GM23338 (cell line): ENCODE measurements at regions not wholly inside any gene's neighbourhood (a gene's known extent, or its start where the extent isn't known, plus 50 kb on each side); places are given as distances from the start of the nearest gene placed in this dataset.

Experiments
- ATAC-seq: fragments of 200-7000 bp; cut with Tn5 transposase; 3 replicates; pipeline ENCODE4 v1.9.1; 2020
- DNase-seq: peaks from one replicate; pipeline ENCODE4 v3.0.0-alpha.2; 2015; ENCODE audit warnings: low spot score
- H2AFZ ChIP-seq: fragments of 200-600 bp; sonication (generic); 2 replicates; pipeline ENCODE4 v1.8.0; 2016; ENCODE audit warnings: antibody characterized with exemption, mild to moderate bottlenecking, moderate library complexity
- H3F3A ChIP-seq: fragments of 200-600 bp; sonication (generic); replicated peaks from 2 replicates; pipeline ENCODE4 v1.8.0; 2017; ENCODE audit warnings: antibody characterized with exemption, mixed run types, low read depth
- H3K27ac ChIP-seq: fragments of 200-600 bp; sonication (generic); 2 replicates; pipeline ENCODE4 v1.6.1; 2016; ENCODE audit warnings: low read depth
- H3K27me3 ChIP-seq: fragments of 200-600 bp; sonication (generic); 2 replicates; pipeline ENCODE4 v1.8.0; 2016; ENCODE audit warnings: mild to moderate bottlenecking, mixed run types, moderate library complexity; ENCODE audit not compliant: insufficient read depth
- H3K36me3 ChIP-seq: fragments of 200-600 bp; sonication (generic); 2 replicates; pipeline ENCODE4 v1.8.0; 2016; ENCODE audit warnings: mild to moderate bottlenecking; ENCODE audit not compliant: insufficient read depth
- H3K4me1 ChIP-seq: fragments of 200-600 bp; sonication (generic); 2 replicates; pipeline ENCODE4 v1.8.0; 2016; ENCODE audit warnings: mild to moderate bottlenecking, moderate library complexity; ENCODE audit not compliant: insufficient read depth
- H3K4me2 ChIP-seq: fragments of 200-600 bp; sonication (generic); 2 replicates; pipeline ENCODE4 v1.7.1; 2017; ENCODE audit warnings: mixed run types
- H3K4me3 ChIP-seq: fragments of 200-600 bp; sonication (generic); 2 replicates; pipeline ENCODE4 v1.6.1; 2016; ENCODE audit warnings: mixed run types
- H3K79me2 ChIP-seq: fragments of 200-600 bp; sonication (generic); replicated peaks from 2 replicates; pipeline ENCODE4 v1.8.0; 2017; ENCODE audit warnings: mild to moderate bottlenecking; ENCODE audit not compliant: insufficient read depth
- H3K9me2 ChIP-seq: fragments of 200-600 bp; sonication (generic); 2 replicates; pipeline ENCODE4 v1.8.0; 2017; ENCODE audit not compliant: insufficient read depth
- H4K20me1 ChIP-seq: fragments of 200-600 bp; sonication (generic); replicated peaks from 2 replicates; pipeline ENCODE4 v1.8.0; 2017; ENCODE audit warnings: mild to moderate bottlenecking; ENCODE audit not compliant: insufficient read depth
- H3K27ac Mint-ChIP-seq: 2 replicates; pipeline ENCODE4 v1.8.0; 2020; ENCODE audit warnings: inconsistent platforms, mild to moderate bottlenecking, moderate library complexity, mixed read lengths
- H3K27me3 Mint-ChIP-seq: 3 replicates; pipeline ENCODE4 v1.8.0; 2022; ENCODE audit warnings: low read depth, mild to moderate bottlenecking, moderate library complexity, mixed read lengths, inconsistent platforms; ENCODE audit not compliant: insufficient read depth, poor library complexity
- H3K36me3 Mint-ChIP-seq: 3 replicates; pipeline ENCODE4 v1.8.0; 2021; ENCODE audit warnings: low read depth, mild to moderate bottlenecking, inconsistent platforms, moderate library complexity, mixed read lengths
- H3K4me1 Mint-ChIP-seq: 3 replicates; pipeline ENCODE4 v1.8.0; 2020; ENCODE audit warnings: mild to moderate bottlenecking, inconsistent platforms, mixed read lengths
- H3K4me3 Mint-ChIP-seq: 3 replicates; pipeline ENCODE4 v1.8.0; 2021; ENCODE audit warnings: moderate library complexity, mild to moderate bottlenecking, inconsistent platforms, mixed read lengths
- H3K9me3 Mint-ChIP-seq: 3 replicates; pipeline ENCODE4 v1.8.0; 2020; ENCODE audit warnings: moderate library complexity, mild to moderate bottlenecking, inconsistent platforms, mixed read lengths
- EZH2 ChIP-seq: fragments of 200-600 bp; sonication (generic); IDR thresholded peaks from one replicate; pipeline ENCODE4 v1.8.0; 2017; ENCODE audit warnings: antibody characterized with exemption, mild to moderate bottlenecking, low read depth; ENCODE audit not compliant: unreplicated experiment
- JUNB ChIP-seq: IDR thresholded peaks from one replicate; pipeline ENCODE4 v1.6.1; 2016; ENCODE audit warnings: antibody characterized with exemption; ENCODE audit not compliant: unreplicated experiment
- NANOG ChIP-seq: IDR thresholded peaks from 2 replicates; pipeline ENCODE4 v1.6.1; 2016; ENCODE audit warnings: antibody characterized with exemption, borderline replicate concordance
- POLR2AphosphoS5 ChIP-seq: IDR thresholded peaks from 2 replicates; pipeline ENCODE4 v1.6.1; 2016; ENCODE audit warnings: antibody characterized with exemption, low read depth
- STAT1 ChIP-seq: IDR thresholded peaks from one replicate; pipeline ENCODE4 v1.6.1; 2016; ENCODE audit warnings: antibody characterized with exemption; ENCODE audit not compliant: unreplicated experiment
- ZNF114 ChIP-seq: fragments of 250-450 bp; sonication (Bioruptor Pico); IDR thresholded peaks from 2 replicates; pipeline ENCODE4 v1.5.0; 2020; ENCODE audit warnings: mild to moderate bottlenecking, moderate library complexity
- ZNF331 ChIP-seq: fragments of 250-450 bp; sonication (Bioruptor Pico); IDR thresholded peaks from 2 replicates; pipeline ENCODE4 v1.5.0; 2020; ENCODE audit warnings: low read depth, mild to moderate bottlenecking, moderate library complexity
- TF ChIP-seq, protein P1 (sequence below), 2 experiments: fragments of 200-600 bp in 1 of 2; sonication (generic) in 1 of 2; conservative IDR thresholded peaks; 2 replicates each; pipeline versions ENCODE4 v1.5.1 to v1.6.1; 2016 to 2017; ENCODE audit warnings: antibody characterized with exemption in 2 of 2, low read depth in 2 of 2, mild to moderate bottlenecking in 2 of 2, moderate library complexity in 1 of 2
- TF ChIP-seq, protein P2 (sequence below): IDR thresholded peaks from one replicate; pipeline ENCODE4 v1.6.1; 2018; ENCODE audit warnings: antibody characterized with exemption; ENCODE audit not compliant: unreplicated experiment
- TF ChIP-seq, protein P3 (sequence below): IDR thresholded peaks from 2 replicates; pipeline ENCODE4 v1.6.1; 2016; ENCODE audit warnings: antibody characterized with exemption
- TF ChIP-seq, protein P4 (sequence below): fragments of 250-450 bp; sonication (Bioruptor Pico); IDR thresholded peaks from 2 replicates; pipeline ENCODE4 v1.5.0; 2020; ENCODE audit warnings: mild to moderate bottlenecking, moderate library complexity

DNA sequence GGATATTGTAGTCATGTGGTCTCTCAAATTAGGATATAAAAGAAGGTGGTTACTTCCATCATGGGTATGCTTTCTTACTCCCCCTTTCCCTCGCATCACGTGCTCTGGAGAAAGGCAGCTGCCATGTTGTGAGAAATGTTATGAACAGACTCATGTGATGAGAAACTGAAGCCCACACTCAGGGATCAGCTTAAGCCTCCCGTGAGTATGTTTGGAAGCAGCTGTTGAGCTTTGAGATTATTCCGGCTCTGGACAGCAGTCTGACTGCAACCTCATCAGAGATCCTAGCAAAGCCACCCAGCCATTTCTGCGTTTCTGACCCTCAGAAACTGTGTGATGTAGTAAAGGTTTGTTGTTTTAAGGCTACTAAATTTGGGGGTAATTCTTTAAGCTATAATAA, 700.1 kb downstream of the ADCYAP1 start:
- no peaks in the 10 kb centered on the region for H3F3A ChIP-seq
- H3K79me2 ChIP-seq, result no peaks in the 10 kb centered on the region
- H3K27ac ChIP-seq, result no peak overlapping the region
- Mint-ChIP-seq H3K27me3 (no peaks in the 10 kb centered on the region), H3K36me3 (no peaks in the 10 kb centered on the region), H3K9me3 (no peaks in the 10 kb centered on the region), H3K27ac (no peak overlapping the region), H3K4me1 (no peaks in the 10 kb centered on the region), H3K4me3 (no peak overlapping the region)
- no peaks in the 10 kb centered on the region for H3K9me2 ChIP-seq
- TF ChIP-seq STAT1, result no peak
- H2AFZ ChIP-seq, result no peak overlapping the region
- no peaks in the 10 kb centered on the region for H3K4me1 ChIP-seq
- no peak overlapping the region for H3K4me3 ChIP-seq
- DNase-seq (no peak), ATAC-seq (no peak)
- H3K36me3 ChIP-seq, result no peaks in the 10 kb centered on the region
- no peaks in the 10 kb centered on the region for H3K27me3 ChIP-seq
- no peaks in the 10 kb centered on the region for H4K20me1 ChIP-seq
- no peak overlapping the region for H3K4me2 ChIP-seq

DNA sequence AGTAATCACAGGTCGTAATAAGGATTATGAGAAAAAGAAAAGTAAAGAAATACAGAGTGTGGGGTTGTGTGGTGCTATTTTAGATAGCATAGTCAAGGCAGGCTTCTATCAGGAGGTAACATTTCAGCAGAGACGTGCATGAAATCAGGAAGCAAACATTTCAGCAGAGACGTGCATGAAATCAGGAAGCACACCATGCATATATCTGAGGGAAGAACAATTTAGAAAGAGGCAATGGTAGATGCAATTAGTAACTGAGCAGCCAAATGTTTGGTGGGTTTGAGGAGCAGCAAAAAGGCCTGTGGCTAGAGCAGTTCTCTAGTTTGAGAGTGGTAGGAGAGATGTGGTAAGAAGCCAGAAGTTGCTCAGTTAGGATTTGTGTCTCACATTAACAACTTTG, 713.7 kb downstream of the ADCYAP1 start:
- no peak overlapping the region; the same call in 1 of the 2 replicates for H3K27ac Mint-ChIP-seq
- Histone ChIP-seq H3K79me2 (no peaks in the 10 kb centered on the region), H3K4me3 (no peak overlapping the region), H3K36me3 (no peaks in the 10 kb centered on the region), H4K20me1 (no peaks in the 10 kb centered on the region), H2AFZ (no peak overlapping the region), H3K27ac (no peak overlapping the region), H3K4me1 (no peaks in the 10 kb centered on the region), H3K27me3 (no peaks in the 10 kb centered on the region), H3K4me2 (no peak overlapping the region), H3K9me2 (no peaks in the 10 kb centered on the region), H3F3A (no peaks in the 10 kb centered on the region)
- no peaks in the 10 kb centered on the region for H3K27me3 Mint-ChIP-seq
- H3K9me3 Mint-ChIP-seq, result no peaks in the 10 kb centered on the region
- H3K36me3 Mint-ChIP-seq, result no peaks in the 10 kb centered on the region
- ATAC-seq, result no peak
- H3K4me3 Mint-ChIP-seq, result no peak overlapping the region
- no peak for DNase-seq
- H3K4me1 Mint-ChIP-seq, result peaks cover 5% of the 10 kb centered on the region; the same call in 1 of the 3 replicates
- TF ChIP-seq, protein P1, sequence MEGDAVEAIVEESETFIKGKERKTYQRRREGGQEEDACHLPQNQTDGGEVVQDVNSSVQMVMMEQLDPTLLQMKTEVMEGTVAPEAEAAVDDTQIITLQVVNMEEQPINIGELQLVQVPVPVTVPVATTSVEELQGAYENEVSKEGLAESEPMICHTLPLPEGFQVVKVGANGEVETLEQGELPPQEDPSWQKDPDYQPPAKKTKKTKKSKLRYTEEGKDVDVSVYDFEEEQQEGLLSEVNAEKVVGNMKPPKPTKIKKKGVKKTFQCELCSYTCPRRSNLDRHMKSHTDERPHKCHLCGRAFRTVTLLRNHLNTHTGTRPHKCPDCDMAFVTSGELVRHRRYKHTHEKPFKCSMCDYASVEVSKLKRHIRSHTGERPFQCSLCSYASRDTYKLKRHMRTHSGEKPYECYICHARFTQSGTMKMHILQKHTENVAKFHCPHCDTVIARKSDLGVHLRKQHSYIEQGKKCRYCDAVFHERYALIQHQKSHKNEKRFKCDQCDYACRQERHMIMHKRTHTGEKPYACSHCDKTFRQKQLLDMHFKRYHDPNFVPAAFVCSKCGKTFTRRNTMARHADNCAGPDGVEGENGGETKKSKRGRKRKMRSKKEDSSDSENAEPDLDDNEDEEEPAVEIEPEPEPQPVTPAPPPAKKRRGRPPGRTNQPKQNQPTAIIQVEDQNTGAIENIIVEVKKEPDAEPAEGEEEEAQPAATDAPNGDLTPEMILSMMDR (conservative IDR thresholded peaks at IDR 0.05; ENCODE audit: low read depth in 2 of 2), result no peak
- no peak for TF ChIP-seq ZNF114 (CRISPR knock-in tag)
- TF ChIP-seq, protein P2, sequence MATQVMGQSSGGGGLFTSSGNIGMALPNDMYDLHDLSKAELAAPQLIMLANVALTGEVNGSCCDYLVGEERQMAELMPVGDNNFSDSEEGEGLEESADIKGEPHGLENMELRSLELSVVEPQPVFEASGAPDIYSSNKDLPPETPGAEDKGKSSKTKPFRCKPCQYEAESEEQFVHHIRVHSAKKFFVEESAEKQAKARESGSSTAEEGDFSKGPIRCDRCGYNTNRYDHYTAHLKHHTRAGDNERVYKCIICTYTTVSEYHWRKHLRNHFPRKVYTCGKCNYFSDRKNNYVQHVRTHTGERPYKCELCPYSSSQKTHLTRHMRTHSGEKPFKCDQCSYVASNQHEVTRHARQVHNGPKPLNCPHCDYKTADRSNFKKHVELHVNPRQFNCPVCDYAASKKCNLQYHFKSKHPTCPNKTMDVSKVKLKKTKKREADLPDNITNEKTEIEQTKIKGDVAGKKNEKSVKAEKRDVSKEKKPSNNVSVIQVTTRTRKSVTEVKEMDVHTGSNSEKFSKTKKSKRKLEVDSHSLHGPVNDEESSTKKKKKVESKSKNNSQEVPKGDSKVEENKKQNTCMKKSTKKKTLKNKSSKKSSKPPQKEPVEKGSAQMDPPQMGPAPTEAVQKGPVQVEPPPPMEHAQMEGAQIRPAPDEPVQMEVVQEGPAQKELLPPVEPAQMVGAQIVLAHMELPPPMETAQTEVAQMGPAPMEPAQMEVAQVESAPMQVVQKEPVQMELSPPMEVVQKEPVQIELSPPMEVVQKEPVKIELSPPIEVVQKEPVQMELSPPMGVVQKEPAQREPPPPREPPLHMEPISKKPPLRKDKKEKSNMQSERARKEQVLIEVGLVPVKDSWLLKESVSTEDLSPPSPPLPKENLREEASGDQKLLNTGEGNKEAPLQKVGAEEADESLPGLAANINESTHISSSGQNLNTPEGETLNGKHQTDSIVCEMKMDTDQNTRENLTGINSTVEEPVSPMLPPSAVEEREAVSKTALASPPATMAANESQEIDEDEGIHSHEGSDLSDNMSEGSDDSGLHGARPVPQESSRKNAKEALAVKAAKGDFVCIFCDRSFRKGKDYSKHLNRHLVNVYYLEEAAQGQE, result no peak
- TF ChIP-seq EZH2, result no peak
- TF ChIP-seq ZNF331, result no peak
- TF ChIP-seq, protein P3, sequence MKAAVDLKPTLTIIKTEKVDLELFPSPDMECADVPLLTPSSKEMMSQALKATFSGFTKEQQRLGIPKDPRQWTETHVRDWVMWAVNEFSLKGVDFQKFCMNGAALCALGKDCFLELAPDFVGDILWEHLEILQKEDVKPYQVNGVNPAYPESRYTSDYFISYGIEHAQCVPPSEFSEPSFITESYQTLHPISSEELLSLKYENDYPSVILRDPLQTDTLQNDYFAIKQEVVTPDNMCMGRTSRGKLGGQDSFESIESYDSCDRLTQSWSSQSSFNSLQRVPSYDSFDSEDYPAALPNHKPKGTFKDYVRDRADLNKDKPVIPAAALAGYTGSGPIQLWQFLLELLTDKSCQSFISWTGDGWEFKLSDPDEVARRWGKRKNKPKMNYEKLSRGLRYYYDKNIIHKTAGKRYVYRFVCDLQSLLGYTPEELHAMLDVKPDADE, result no peak
- TF ChIP-seq, protein P4, sequence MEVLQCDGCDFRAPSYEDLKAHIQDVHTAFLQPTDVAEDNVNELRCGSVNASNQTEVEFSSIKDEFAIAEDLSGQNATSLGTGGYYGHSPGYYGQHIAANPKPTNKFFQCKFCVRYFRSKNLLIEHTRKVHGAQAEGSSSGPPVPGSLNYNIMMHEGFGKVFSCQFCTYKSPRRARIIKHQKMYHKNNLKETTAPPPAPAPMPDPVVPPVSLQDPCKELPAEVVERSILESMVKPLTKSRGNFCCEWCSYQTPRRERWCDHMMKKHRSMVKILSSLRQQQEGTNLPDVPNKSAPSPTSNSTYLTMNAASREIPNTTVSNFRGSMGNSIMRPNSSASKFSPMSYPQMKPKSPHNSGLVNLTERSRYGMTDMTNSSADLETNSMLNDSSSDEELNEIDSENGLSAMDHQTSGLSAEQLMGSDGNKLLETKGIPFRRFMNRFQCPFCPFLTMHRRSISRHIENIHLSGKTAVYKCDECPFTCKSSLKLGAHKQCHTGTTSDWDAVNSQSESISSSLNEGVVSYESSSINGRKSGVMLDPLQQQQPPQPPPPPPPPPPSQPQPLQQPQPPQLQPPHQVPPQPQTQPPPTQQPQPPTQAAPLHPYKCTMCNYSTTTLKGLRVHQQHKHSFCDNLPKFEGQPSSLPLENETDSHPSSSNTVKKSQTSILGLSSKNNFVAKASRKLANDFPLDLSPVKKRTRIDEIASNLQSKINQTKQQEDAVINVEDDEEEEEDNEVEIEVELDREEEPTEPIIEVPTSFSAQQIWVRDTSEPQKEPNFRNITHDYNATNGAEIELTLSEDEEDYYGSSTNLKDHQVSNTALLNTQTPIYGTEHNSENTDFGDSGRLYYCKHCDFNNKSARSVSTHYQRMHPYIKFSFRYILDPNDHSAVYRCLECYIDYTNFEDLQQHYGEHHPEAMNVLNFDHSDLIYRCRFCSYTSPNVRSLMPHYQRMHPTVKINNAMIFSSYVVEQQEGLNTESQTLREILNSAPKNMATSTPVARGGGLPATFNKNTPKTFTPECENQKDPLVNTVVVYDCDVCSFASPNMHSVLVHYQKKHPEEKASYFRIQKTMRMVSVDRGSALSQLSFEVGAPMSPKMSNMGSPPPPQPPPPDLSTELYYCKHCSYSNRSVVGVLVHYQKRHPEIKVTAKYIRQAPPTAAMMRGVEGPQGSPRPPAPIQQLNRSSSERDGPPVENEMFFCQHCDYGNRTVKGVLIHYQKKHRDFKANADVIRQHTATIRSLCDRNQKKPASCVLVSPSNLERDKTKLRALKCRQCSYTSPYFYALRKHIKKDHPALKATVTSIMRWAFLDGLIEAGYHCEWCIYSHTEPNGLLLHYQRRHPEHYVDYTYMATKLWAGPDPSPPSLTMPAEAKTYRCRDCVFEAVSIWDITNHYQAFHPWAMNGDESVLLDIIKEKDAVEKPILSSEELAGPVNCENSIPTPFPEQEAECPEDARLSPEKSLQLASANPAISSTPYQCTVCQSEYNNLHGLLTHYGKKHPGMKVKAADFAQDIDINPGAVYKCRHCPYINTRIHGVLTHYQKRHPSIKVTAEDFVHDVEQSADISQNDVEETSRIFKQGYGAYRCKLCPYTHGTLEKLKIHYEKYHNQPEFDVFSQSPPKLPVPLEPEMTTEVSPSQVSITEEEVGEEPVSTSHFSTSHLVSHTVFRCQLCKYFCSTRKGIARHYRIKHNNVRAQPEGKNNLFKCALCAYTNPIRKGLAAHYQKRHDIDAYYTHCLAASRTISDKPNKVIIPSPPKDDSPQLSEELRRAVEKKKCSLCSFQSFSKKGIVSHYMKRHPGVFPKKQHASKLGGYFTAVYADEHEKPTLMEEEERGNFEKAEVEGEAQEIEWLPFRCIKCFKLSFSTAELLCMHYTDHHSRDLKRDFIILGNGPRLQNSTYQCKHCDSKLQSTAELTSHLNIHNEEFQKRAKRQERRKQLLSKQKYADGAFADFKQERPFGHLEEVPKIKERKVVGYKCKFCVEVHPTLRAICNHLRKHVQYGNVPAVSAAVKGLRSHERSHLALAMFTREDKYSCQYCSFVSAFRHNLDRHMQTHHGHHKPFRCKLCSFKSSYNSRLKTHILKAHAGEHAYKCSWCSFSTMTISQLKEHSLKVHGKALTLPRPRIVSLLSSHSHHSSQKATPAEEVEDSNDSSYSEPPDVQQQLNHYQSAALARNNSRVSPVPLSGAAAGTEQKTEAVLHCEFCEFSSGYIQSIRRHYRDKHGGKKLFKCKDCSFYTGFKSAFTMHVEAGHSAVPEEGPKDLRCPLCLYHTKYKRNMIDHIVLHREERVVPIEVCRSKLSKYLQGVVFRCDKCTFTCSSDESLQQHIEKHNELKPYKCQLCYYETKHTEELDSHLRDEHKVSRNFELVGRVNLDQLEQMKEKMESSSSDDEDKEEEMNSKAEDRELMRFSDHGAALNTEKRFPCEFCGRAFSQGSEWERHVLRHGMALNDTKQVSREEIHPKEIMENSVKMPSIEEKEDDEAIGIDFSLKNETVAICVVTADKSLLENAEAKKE, result no peak
- TF ChIP-seq NANOG, result no peak
- no peak for TF ChIP-seq POLR2AphosphoS5
- TF ChIP-seq JUNB, result no peak
